ENCODE measurements at regions not wholly inside any gene's neighbourhood (a gene's known extent, or its start where the extent isn't known, plus 50 kb on each side); places are given as distances from the start of the nearest gene placed in this dataset.
A peak's percentile ranks its signal among the peaks of the same experiment; 100 is the strongest.

GRCh38 chr16:86768999-86769398 is 190.7 kb downstream of the FOXL1 start:
- no peak for TF ChIP-seq CTCF (conservative IDR thresholded peaks at IDR 0.05; ENCODE audit: control insufficient read depth, insufficient read depth, low read depth, low read length)
- H3K4me3 ChIP-seq (ENCODE audit: control insufficient read depth, low read depth, low read length), result no peak overlapping the region
- peak; percentile 49 for DNase-seq (ENCODE audit: low read depth)

- peak; percentile 69 for DNase-seq (ENCODE audit: low read depth)
- TF ChIP-seq CTCF (conservative IDR thresholded peaks at IDR 0.05; ENCODE audit: control insufficient read depth, insufficient read depth, low read depth, low read length), result no peak
- no peak overlapping the region for H3K4me3 ChIP-seq (ENCODE audit: control insufficient read depth, low read depth, low read length)
These were observed 193.4 kb downstream of the FOXL1 start for GRCh38 chr16:86771506-86772460.

GRCh38 chr16:86772671-86773353 is 194.5 kb downstream of the FOXL1 start:
- no peak overlapping the region for H3K4me3 ChIP-seq (ENCODE audit: control insufficient read depth, low read depth, low read length)
- peak; percentile 70 for DNase-seq (ENCODE audit: low read depth)
- TF ChIP-seq CTCF (conservative IDR thresholded peaks at IDR 0.05; ENCODE audit: control insufficient read depth, insufficient read depth, low read depth, low read length), result no peak

GRCh38 chr16:86773354-86773715 is 195.0 kb downstream of the FOXL1 start:
- DNase-seq (ENCODE audit: low read depth), result no peak
- no peak overlapping the region for H3K4me3 ChIP-seq (ENCODE audit: control insufficient read depth, low read depth, low read length)
- no peak for TF ChIP-seq CTCF (conservative IDR thresholded peaks at IDR 0.05; ENCODE audit: control insufficient read depth, insufficient read depth, low read depth, low read length)

- no peak for DNase-seq (ENCODE audit: low read depth)
- TF ChIP-seq CTCF (conservative IDR thresholded peaks at IDR 0.05; ENCODE audit: control insufficient read depth, insufficient read depth, low read depth, low read length), result no peak
These were observed 196.6 kb downstream of the FOXL1 start for GRCh38 chr16:86774931-86775330.

GRCh38 chr16:86775511-86775921 is 197.2 kb downstream of the FOXL1 start:
- no peak for TF ChIP-seq CTCF (conservative IDR thresholded peaks at IDR 0.05; ENCODE audit: control insufficient read depth, insufficient read depth, low read depth, low read length)
- H3K4me3 ChIP-seq (ENCODE audit: control insufficient read depth, low read depth, low read length), result no peak overlapping the region
- peak; percentile 18 for DNase-seq (ENCODE audit: low read depth)

More at GRCh38 chr16:86774931-86775330, 196.6 kb downstream of the FOXL1 start:
- H3K4me3 ChIP-seq (ENCODE audit: control insufficient read depth, low read depth, low read length), result no peak overlapping the region

All from fibroblast of mammary gland (primary cell).